H1 (cell line): ENCODE measurements at regions not wholly inside any gene's neighbourhood (a gene's known extent, or its start where the extent isn't known, plus 50 kb on each side); places are given as distances from the start of the nearest gene placed in this dataset.
A peak's percentile ranks its signal among the peaks of the same experiment; 100 is the strongest.

Source experiments
- CTCF ChIA-PET: fragments of 300-600 bp; sonication (Branson Sonifier 250); formaldehyde crosslinking; loops from one replicate; lab custom pipeline; 2021; ENCODE audit not compliant: partially characterized antibody; lab: Charles Lee
- POLR2A ChIA-PET: fragments of 300-600 bp; sonication (Branson Sonifier 250); formaldehyde crosslinking; loops from one replicate; lab custom pipeline; 2021; ENCODE audit warnings: inconsistent platforms; ENCODE audit not compliant: partially characterized antibody; lab: Charles Lee
- DNase-seq, 2 experiments: peaks; one replicate each; pipeline versions ENCODE4 v3.0.0 to v3.0.0-alpha.2; 2010 to 2022; ENCODE audit warnings: low spot score in 2 of 2, low read depth in 1 of 2, mixed read lengths in 1 of 2
- FAIRE-seq: peaks from 2 replicates; lab custom pipeline; 2011; peaks lifted over from hg19 to GRCh38; lab: Jason Lieb, UNC
- H2AFZ ChIP-seq: 2 replicates; pipeline ENCODE4 v1.8.1; 2012; ENCODE audit warnings: low read length, inconsistent platforms
- H2AK5ac ChIP-seq: 2 replicates; pipeline ENCODE4 v1.6.1; 2013; ENCODE audit warnings: low read depth, low read length
- H2BK120ac ChIP-seq: replicated peaks from 2 replicates; pipeline ENCODE3; 2013; ENCODE audit warnings: low read depth, low read length, inconsistent platforms
- H2BK12ac ChIP-seq: 2 replicates; pipeline ENCODE4 v1.6.1; 2013; ENCODE audit warnings: low read depth, low read length
- H2BK15ac ChIP-seq: 2 replicates; pipeline ENCODE4 v1.6.1; 2013; ENCODE audit warnings: low read length
- H2BK20ac ChIP-seq: 2 replicates; pipeline ENCODE4 v1.6.1; 2013; ENCODE audit warnings: low read length
- H2BK5ac ChIP-seq: 2 replicates; pipeline ENCODE4 v1.6.1; 2013; ENCODE audit warnings: low read depth, low read length
- H3K14ac ChIP-seq: 2 replicates; pipeline ENCODE4 v1.6.1; 2013; ENCODE audit warnings: inconsistent platforms; ENCODE audit not compliant: insufficient read length
- H3K18ac ChIP-seq: 2 replicates; pipeline ENCODE4 v1.6.1; 2013; ENCODE audit warnings: low read length; ENCODE audit errors: extremely low read depth
- H3K23ac ChIP-seq: 2 replicates; pipeline ENCODE4 v1.6.1; 2013; ENCODE audit warnings: inconsistent platforms; ENCODE audit not compliant: insufficient read length
- H3K23me2 ChIP-seq: 2 replicates; pipeline ENCODE4 v1.6.1; 2013; ENCODE audit warnings: low read depth, low read length
- H3K27ac ChIP-seq: 2 replicates; pipeline ENCODE4 v1.6.1; 2011; ENCODE audit warnings: low read depth, low read length, inconsistent platforms
- H3K27me3 ChIP-seq, 4 experiments: replicated peaks in 1 of 4; 1 replicate in 1 of 4; 2 replicates in 3 of 4; pipeline versions ENCODE4 v1.6.1 to v1.8.1; 2011 to 2013; ENCODE audit warnings: low read length in 3 of 4, mild to moderate bottlenecking in 3 of 4, inconsistent platforms in 2 of 4, mixed read lengths in 2 of 4, moderate library complexity in 1 of 4; ENCODE audit not compliant: control insufficient read depth in 3 of 4, insufficient read depth in 3 of 4; ENCODE audit errors: extremely low read depth in 1 of 4
- H3K36me3 ChIP-seq, 4 experiments: 2 replicates each; pipeline versions ENCODE4 v1.6.1 to v1.8.1; 2011 to 2013; ENCODE audit warnings: mild to moderate bottlenecking in 4 of 4, low read length in 3 of 4, moderate library complexity in 2 of 4, control low read depth in 1 of 4, inconsistent platforms in 1 of 4; ENCODE audit not compliant: insufficient read depth in 4 of 4, control insufficient read depth in 2 of 4
- H3K4ac ChIP-seq: replicated peaks from 2 replicates; pipeline ENCODE3; 2013; ENCODE audit warnings: low read length, low read depth, mixed read lengths, inconsistent platforms; ENCODE audit not compliant: insufficient read length
- H3K4me1 ChIP-seq, 4 experiments: replicated peaks in 1 of 4; 1 replicate in 1 of 4; 2 replicates in 3 of 4; pipeline versions ENCODE4 v1.6.1 to v1.8.1; 2011 to 2013; ENCODE audit warnings: low read length in 3 of 4, inconsistent platforms in 2 of 4, mixed read lengths in 1 of 4; ENCODE audit not compliant: insufficient read depth in 4 of 4, control insufficient read depth in 3 of 4
- H3K4me2 ChIP-seq, 2 experiments: 2 replicates each; pipeline versions ENCODE4 v1.6.1 to v1.8.1; 2011 to 2013; ENCODE audit warnings: low read depth in 2 of 2, low read length in 2 of 2, control low read depth in 1 of 2, inconsistent platforms in 1 of 2, mild to moderate bottlenecking in 1 of 2; ENCODE audit not compliant: insufficient read depth in 1 of 2
- H3K4me3 ChIP-seq, 4 experiments: fragments of 200-600, 300-600 bp in 1 of 4; sonication (generic), shearing (Covaris generic), sonication (Bioruptor Twin) in 1 of 4; 2 replicates each; pipeline versions ENCODE4 v1.5.1 to v1.8.1; 2011 to 2016; ENCODE audit warnings: low read length in 4 of 4, low read depth in 3 of 4, control low read depth in 2 of 4, inconsistent platforms in 2 of 4, mild to moderate bottlenecking in 2 of 4, mixed read lengths in 1 of 4, moderate library complexity in 1 of 4; ENCODE audit not compliant: insufficient read depth in 2 of 4; ENCODE audit errors: extremely low read depth in 1 of 4
- H3K56ac ChIP-seq: replicated peaks from 2 replicates; pipeline ENCODE3; 2013; ENCODE audit warnings: low read depth, mild to moderate bottlenecking, mixed read lengths, low read length, inconsistent platforms; ENCODE audit not compliant: insufficient read length
- H3K79me1 ChIP-seq: 2 replicates; pipeline ENCODE4 v1.6.1; 2013; ENCODE audit warnings: low read depth, low read length, control low read depth
- H3K79me2 ChIP-seq, 2 experiments: 2 replicates each; pipeline versions ENCODE4 v1.6.1 to v1.8.1; 2012 to 2013; ENCODE audit warnings: low read length in 2 of 2, mild to moderate bottlenecking in 2 of 2, inconsistent platforms in 1 of 2; ENCODE audit not compliant: insufficient read depth in 2 of 2, control insufficient read depth in 1 of 2
- H3K9ac ChIP-seq, 4 experiments: replicated peaks in 1 of 4; 1 replicate in 1 of 4; 2 replicates in 3 of 4; pipeline versions ENCODE4 v1.6.1 to v1.8.1; 2011 to 2013; ENCODE audit warnings: low read depth in 3 of 4, low read length in 3 of 4, control low read depth in 2 of 4, mild to moderate bottlenecking in 2 of 4, moderate library complexity in 2 of 4, inconsistent platforms in 1 of 4; ENCODE audit errors: extremely low read depth in 1 of 4
- H3K9me3 ChIP-seq, 2 experiments: 2 replicates each; pipeline versions ENCODE4 v1.6.1 to v1.8.1; 2012 to 2013; ENCODE audit warnings: mild to moderate bottlenecking in 2 of 2, moderate library complexity in 2 of 2, control low read depth in 1 of 2, inconsistent platforms in 1 of 2, low read depth in 1 of 2, low read length in 1 of 2, mixed read lengths in 1 of 2; ENCODE audit not compliant: insufficient read depth in 2 of 2
- H4K20me1 ChIP-seq, 2 experiments: replicated peaks in 1 of 2; 2 replicates each; pipeline versions ENCODE3 to v1.8.1; 2011 to 2013; ENCODE audit warnings: inconsistent platforms in 2 of 2, low read length in 2 of 2, mild to moderate bottlenecking in 1 of 2; ENCODE audit not compliant: insufficient read depth in 2 of 2, control insufficient read depth in 1 of 2
- H4K5ac ChIP-seq: 2 replicates; pipeline ENCODE4 v1.6.1; 2013; ENCODE audit warnings: low read length, low read depth, mixed read lengths, inconsistent platforms; ENCODE audit not compliant: insufficient read length
- H4K8ac ChIP-seq: 2 replicates; pipeline ENCODE4 v1.8.0; 2013; ENCODE audit warnings: mild to moderate bottlenecking, moderate library complexity, low read length, inconsistent platforms; ENCODE audit not compliant: insufficient read depth; ENCODE audit errors: extremely low read depth
- H4K91ac ChIP-seq: replicated peaks from 2 replicates; pipeline ENCODE3; 2013; ENCODE audit warnings: low read length, mixed read lengths, inconsistent platforms; ENCODE audit not compliant: insufficient read length
- ATF2 ChIP-seq: IDR thresholded peaks from 2 replicates; pipeline ENCODE4 v1.6.1; 2012; ENCODE audit warnings: low read length, inconsistent platforms
- ATF3 ChIP-seq: IDR thresholded peaks from 2 replicates; pipeline ENCODE4 v1.6.1; 2011; ENCODE audit warnings: low read depth, mild to moderate bottlenecking, low read length; ENCODE audit not compliant: insufficient read depth
- CBX5 ChIP-seq: fragments of 300-800, 300-1000 bp; sonication (generic); IDR thresholded peaks from 2 replicates; pipeline ENCODE4 v1.7.1; 2016; ENCODE audit warnings: antibody characterized with exemption, low read length, low read depth
- CEBPB ChIP-seq: IDR thresholded peaks from 2 replicates; pipeline ENCODE4 v1.6.1; 2012; ENCODE audit warnings: low read depth, low read length
- EZH2 ChIP-seq: fragments of 200-600 bp; sonication (generic); IDR thresholded peaks from 2 replicates; pipeline ENCODE4 v1.7.1; 2012; ENCODE audit warnings: low read depth, mild to moderate bottlenecking, moderate library complexity, low read length, inconsistent platforms; ENCODE audit not compliant: severe bottlenecking
- FOSL1 ChIP-seq: IDR thresholded peaks from 2 replicates; pipeline ENCODE4 v1.6.1; 2011; ENCODE audit warnings: mild to moderate bottlenecking, low read depth, low read length, moderate library complexity; ENCODE audit not compliant: insufficient read depth
- GTF2F1 ChIP-seq: IDR thresholded peaks from 2 replicates; pipeline ENCODE4 v1.6.1; 2012; ENCODE audit warnings: low read depth, low read length, improper control_type of control experiment, borderline replicate concordance
- HDAC2 ChIP-seq, 2 experiments: fragments of 300-600 bp in 1 of 2; sonication (generic) in 1 of 2; IDR thresholded peaks; 2 replicates each; pipeline ENCODE4 v1.6.1; 2011 to 2012; ENCODE audit warnings: low read depth in 2 of 2, low read length in 2 of 2, mild to moderate bottlenecking in 2 of 2, moderate library complexity in 2 of 2, borderline replicate concordance in 1 of 2, inconsistent platforms in 1 of 2
- RXRA ChIP-seq: IDR thresholded peaks from 2 replicates; pipeline ENCODE4 v1.6.1; 2011; ENCODE audit warnings: low read depth, mild to moderate bottlenecking, low read length, moderate library complexity; ENCODE audit not compliant: insufficient read depth
- SP4 ChIP-seq: IDR thresholded peaks from 2 replicates; pipeline ENCODE4 v1.6.1; 2012; ENCODE audit warnings: low read length, inconsistent platforms
- SRF ChIP-seq: IDR thresholded peaks from 2 replicates; pipeline ENCODE4 v1.6.1; 2011; ENCODE audit warnings: mild to moderate bottlenecking, low read depth, low read length, moderate library complexity
- TCF12 ChIP-seq: IDR thresholded peaks from 2 replicates; pipeline ENCODE4 v1.6.1; 2011; ENCODE audit warnings: low read depth, mild to moderate bottlenecking, low read length
- WGBS, 2 experiments: shearing (Covaris generic) in 1 of 2; methylation state at CpG; one replicate each; pipeline versions ENCODE4 v1.1.6 to v1.1.7; 2013 to 2015; ENCODE audit warnings: low lambda C conversion rate in 2 of 2, mixed read lengths in 2 of 2, inconsistent platforms in 1 of 2, low coverage in 1 of 2, missing lambda C conversion rate in 1 of 2; ENCODE audit not compliant: insufficient replicate concordance in 2 of 2, insufficient coverage in 1 of 2, insufficient read length in 1 of 2; ENCODE audit errors: extremely low coverage in 1 of 2, missing lambda C conversion rate in 1 of 2; 5-methylcytosine and 5-hydroxymethylcytosine counted together

GRCh38 chrX:69028761-69029120 is 136.5 kb downstream of the PJA1 start:
- no peak overlapping the region for H3K23ac ChIP-seq
- H3K79me2 ChIP-seq = no peaks in the 10 kb centered on the region
- no peak overlapping the region for H2AFZ ChIP-seq
- no peak overlapping the region for H2BK15ac ChIP-seq
- no peak overlapping the region for H4K91ac ChIP-seq
- H2BK20ac ChIP-seq = no peak overlapping the region
- no peaks in the 10 kb centered on the region for H3K36me3 ChIP-seq
- H3K79me1 ChIP-seq = no peaks in the 10 kb centered on the region
- FAIRE-seq (no peak), DNase-seq (peak in 1 of 2 experiments; percentile 1)
- H2AK5ac ChIP-seq = peak overlapping the region; percentile 28; the same call in 1 of the 2 replicates
- H3K23me2 ChIP-seq = no peaks in the 10 kb centered on the region
- no peak overlapping the region for H3K56ac ChIP-seq
- CTCF ChIA-PET = interaction anchor here (0.8 to 3.9 kb wide), 4 partner anchors 100 to 262 kb away, joined by 3 to 13 read pairs (median 4); partner anchors contain the start of gene EFNB1
- H2BK5ac ChIP-seq = no peak overlapping the region
- no peak overlapping the region for H4K8ac ChIP-seq
- no peak overlapping the region; the same call in 1 of the 2 replicates for H3K18ac ChIP-seq
- H4K5ac ChIP-seq = no peak overlapping the region
- H3K14ac ChIP-seq = no peak overlapping the region
- H3K4ac ChIP-seq = no peak overlapping the region
- peaks cover 0 to 5% (median 2%) of the 10 kb centered on the region in 4 experiments; a peak in 4 of 7 replicates for H3K4me1 ChIP-seq
- H3K9ac ChIP-seq = no peak overlapping the region
- no peak overlapping the region for H3K4me2 ChIP-seq
- H3K27me3 ChIP-seq = no peaks in the 10 kb centered on the region
- no peaks in the 10 kb centered on the region for H3K9me3 ChIP-seq
- H2BK120ac ChIP-seq = no peak overlapping the region
- no peaks in the 10 kb centered on the region for H4K20me1 ChIP-seq
- POLR2A ChIA-PET = no interaction called here
- H3K4me3 ChIP-seq = no peak overlapping the region
- H2BK12ac ChIP-seq = peak overlapping the region; percentile 68; the same call in 1 of the 2 replicates
- 88% methylated on average over 1 of the region's 1 CpG; no CpG with 5 or more reads in 1 of the 2 experiments for WGBS, 2 experiments
- H3K27ac ChIP-seq = no peak overlapping the region
- TF ChIP-seq SP4 (no peak), FOSL1 (no peak), CBX5 (no peak), ATF3 (no peak), RXRA (no peak), HDAC2 (IDR thresholded peaks at IDR 0.05; ENCODE audit: borderline replicate concordance in 1 of 2, low read depth in 2 of 2, low read length in 2 of 2) (no peak), EZH2 (no peak), TCF12 (no peak), SRF (no peak), ATF2 (no peak), GTF2F1 (no peak), CEBPB (no peak)
